ENCODE measurements at regions not wholly inside any gene's neighbourhood (a gene's known extent, or its start where the extent isn't known, plus 50 kb on each side); places are given as distances from the start of the nearest gene placed in this dataset.
"Not testable (repeated sequence)": the region's sequence is repeated elsewhere in the genome, so short reads cannot be mapped to it uniquely, and the experiment has no call there.

DNA sequence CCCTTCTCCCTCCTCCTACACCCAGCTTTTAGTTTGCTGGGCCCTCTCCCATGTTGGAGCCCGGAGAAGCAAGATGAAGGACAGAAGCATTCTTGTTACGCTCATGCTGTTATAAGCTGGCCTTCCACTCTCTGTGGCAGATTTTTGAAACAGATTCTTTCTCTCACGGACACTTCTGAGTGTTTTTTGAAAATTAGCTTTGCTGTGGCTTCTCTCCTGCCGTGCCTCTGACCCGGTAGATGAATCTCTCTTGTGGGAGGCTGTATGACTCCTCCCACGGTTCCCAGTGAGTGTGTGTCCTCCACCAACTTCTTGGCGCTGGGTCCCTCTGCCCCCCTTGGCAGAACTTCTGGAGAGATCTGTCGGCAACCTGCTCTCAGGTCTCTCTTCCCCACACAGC lies 269.3 kb upstream of the MYT1L start:
- Mint-ChIP-seq H3K27me3 (peaks cover 21% of the 10 kb centered on the region), H3K36me3 (ENCODE audit: low read depth) (no peaks in the 10 kb centered on the region), H3K4me3 (no peak overlapping the region), H3K4me1 (no peaks in the 10 kb centered on the region), H3K27ac (no peak overlapping the region), H3K9me3 (no peaks in the 10 kb centered on the region)
- ATAC-seq (replicated peaks), result no peak

DNA sequence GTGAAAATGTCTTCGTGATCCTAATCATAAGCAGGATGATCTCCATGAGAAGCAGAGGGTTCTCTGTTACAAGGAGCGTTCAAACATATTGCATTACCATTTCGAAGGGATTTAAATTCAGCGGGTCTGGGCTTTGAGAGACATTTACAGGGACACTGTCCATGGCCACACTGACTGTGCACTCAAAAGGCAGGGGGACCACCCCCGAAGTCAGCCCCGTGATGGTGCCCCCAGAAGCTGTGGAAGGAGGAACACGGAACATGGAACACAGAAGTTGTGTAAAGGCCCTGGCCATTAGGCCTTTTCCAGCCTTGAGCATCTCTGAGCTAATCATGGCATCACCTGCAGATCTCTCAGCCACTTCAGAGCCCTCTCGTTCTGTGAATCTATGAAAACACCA lies 268.4 kb upstream of the MYT1L start:
- Mint-ChIP-seq H3K9me3 (no peaks in the 10 kb centered on the region), H3K4me1 (no peaks in the 10 kb centered on the region), H3K36me3 (ENCODE audit: low read depth) (no peaks in the 10 kb centered on the region), H3K27me3 (peaks cover 22% of the 10 kb centered on the region), H3K27ac (no peak overlapping the region), H3K4me3 (no peak overlapping the region)
- ATAC-seq (replicated peaks), result no peak

DNA sequence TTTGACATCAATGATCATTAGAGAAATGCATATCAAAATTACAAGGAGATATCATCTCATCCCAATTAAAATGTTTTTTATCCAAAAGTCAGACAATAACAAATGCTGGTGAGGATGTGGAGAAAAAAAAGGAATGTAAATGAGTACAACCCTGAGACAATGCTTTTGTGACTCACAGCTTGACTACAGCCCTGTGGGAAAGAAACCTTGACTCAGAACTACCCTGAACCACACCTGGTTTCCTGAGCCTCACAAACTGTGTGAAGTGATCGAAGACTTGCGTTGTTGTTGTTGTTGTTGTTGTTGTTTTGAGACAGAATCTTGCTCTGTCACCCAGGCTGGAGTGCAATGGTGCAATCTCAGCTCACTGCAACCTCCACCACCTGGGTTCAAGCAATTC lies 266.6 kb upstream of the MYT1L start:
- Mint-ChIP-seq H3K9me3 (no peaks in the 10 kb centered on the region), H3K4me3 (no peak overlapping the region), H3K27ac (no peak overlapping the region), H3K27me3 (peaks cover 25% of the 10 kb centered on the region), H3K4me1 (no peaks in the 10 kb centered on the region), H3K36me3 (ENCODE audit: low read depth) (no peaks in the 10 kb centered on the region)
- ATAC-seq (replicated peaks), result peak; percentile 81

DNA sequence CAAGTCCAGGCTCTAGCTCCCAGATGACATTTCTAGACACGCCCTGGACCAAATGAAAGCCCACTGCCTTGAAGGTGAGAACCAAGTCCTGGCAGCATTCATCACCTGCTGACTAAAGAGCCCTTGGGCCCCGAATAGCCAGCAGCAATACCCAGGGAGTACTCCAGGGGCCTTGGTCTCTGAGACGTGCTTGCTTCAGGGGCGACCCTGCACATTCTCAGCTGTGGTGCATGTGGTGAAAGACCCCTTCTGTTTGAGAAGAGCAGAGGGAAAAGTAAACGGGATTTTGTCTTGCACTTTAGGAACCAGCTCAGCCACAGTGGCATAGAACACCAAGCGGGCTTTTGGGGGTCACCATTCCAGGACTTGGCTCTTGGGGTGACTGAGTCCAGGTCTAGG lies 260.5 kb upstream of the MYT1L start:
- Mint-ChIP-seq H3K36me3 (ENCODE audit: low read depth) (no peaks in the 10 kb centered on the region), H3K9me3 (no peaks in the 10 kb centered on the region)

DNA sequence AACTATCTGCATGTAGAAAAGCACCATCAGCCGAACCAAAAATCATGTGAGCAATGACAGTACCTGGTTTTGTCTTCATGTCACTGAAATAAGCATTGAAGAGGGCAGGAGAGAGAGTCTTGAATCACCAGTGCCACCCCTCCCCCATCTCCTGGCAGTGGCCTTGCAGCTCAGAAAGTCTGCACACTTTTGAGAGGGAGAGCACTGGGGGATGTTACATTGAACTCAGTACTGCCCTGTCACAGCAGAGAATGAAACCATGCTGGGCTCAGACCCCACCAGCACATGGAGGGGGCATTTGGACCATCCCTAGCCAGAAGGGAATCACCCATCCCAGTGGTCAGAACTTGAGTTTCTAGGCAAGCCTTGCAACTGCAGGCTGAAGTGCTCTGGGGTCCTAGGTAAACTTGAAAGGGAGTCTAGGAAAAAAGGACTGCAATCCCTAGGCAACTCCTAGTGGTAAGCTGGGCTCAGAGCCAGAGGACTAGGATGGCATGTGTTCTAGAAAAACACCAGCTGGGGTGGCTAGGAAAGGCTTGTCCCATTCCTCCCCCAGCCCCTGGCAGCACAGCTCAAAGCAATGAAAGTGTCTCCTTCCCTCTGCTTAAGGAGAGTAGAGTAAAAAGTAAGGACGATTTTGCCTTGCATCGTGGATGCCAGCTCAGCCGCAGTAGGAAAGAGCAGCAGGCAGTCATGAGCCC lies 259.9 kb upstream of the MYT1L start:
- no peak for ATAC-seq (replicated peaks)
- H3K36me3 Mint-ChIP-seq (ENCODE audit: low read depth), result no peaks in the 10 kb centered on the region
- peaks cover 25% of the 10 kb centered on the region for H3K27me3 Mint-ChIP-seq
- H3K27ac Mint-ChIP-seq, result no peak overlapping the region
- H3K4me1 Mint-ChIP-seq, result no peaks in the 10 kb centered on the region
- H3K4me3 Mint-ChIP-seq, result no peak overlapping the region
- no peaks in the 10 kb centered on the region for H3K9me3 Mint-ChIP-seq

More for the DNA sequence above, 260.5 kb upstream of the MYT1L start:
- Mint-ChIP-seq H3K4me1 (no peaks in the 10 kb centered on the region), H3K4me3 (no peak overlapping the region), H3K27ac (no peak overlapping the region), H3K27me3 (peaks cover 25% of the 10 kb centered on the region)
- no peak for ATAC-seq (replicated peaks)

DNA sequence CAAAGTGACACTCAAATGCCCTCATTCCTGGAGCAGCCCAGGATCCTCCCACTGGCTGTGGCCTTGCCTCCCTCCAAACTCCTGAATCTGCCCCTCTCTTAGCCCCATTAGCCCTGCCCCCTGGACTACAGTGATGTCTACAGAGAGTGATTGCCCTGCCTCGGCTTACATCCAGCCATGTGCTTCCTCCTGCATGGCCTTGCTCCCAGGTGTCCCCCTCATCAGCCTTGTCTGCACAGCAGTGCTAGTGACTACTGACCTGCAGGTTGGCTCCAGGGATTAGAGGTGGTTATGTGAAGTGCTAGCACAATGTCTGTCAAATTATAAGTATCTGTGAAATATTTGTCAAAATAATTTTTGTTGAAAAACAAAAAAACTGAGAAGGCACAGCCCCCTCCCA lies 259.1 kb upstream of the MYT1L start:
- Mint-ChIP-seq H3K27ac (no peak overlapping the region), H3K4me3 (no peak overlapping the region), H3K36me3 (ENCODE audit: low read depth) (no peaks in the 10 kb centered on the region), H3K27me3 (peaks cover 22% of the 10 kb centered on the region), H3K9me3 (no peaks in the 10 kb centered on the region), H3K4me1 (no peaks in the 10 kb centered on the region)
- no peak for ATAC-seq (replicated peaks)

DNA sequence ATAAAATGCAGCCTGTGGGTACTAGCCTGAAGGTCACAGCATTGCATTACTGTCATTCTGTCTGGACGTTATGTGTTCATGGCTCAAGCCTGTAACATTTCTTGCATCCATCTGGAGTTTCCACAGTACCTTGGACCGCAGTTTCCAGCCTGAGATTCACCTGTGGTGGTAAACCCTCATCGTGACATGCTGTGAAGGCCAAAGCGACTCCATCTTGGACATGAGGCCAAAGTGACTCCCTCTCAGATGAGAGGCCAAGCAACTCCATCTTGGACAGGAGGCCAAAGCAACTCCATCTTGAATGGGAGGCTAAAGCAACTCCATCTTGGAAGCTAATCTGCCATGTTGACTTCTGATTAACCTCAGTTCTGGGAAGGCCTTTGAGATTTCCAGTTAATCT lies 257.7 kb upstream of the MYT1L start:
- H3K27ac Mint-ChIP-seq, result no peak overlapping the region

DNA sequence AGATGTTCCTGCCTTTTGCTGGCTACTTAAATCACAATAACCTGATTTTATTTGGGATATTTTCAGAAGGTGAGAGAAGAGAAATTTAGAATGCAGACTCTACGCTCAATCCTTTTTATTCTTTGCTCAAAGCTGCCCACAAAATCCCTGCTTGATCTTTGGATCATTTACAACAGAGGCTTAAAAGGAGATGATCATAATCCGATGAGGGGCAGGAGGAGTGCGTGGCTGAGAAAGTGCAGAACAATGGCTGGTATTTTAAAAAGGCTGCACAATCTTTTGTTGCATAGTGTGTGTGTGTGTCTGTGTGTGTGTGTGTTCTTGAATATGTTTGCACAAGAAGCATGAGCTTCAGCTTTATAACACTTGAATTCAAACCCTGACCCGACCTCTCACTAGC lies 256.3 kb upstream of the MYT1L start:
- H3K27me3 Mint-ChIP-seq, result peaks cover 10% of the 10 kb centered on the region
- no peak overlapping the region for H3K27ac Mint-ChIP-seq
- no peaks in the 10 kb centered on the region for H3K4me1 Mint-ChIP-seq
- no peak overlapping the region for H3K4me3 Mint-ChIP-seq
- H3K9me3 Mint-ChIP-seq, result no peaks in the 10 kb centered on the region
- no peak for ATAC-seq (replicated peaks)
- no peaks in the 10 kb centered on the region for H3K36me3 Mint-ChIP-seq (ENCODE audit: low read depth)

More for the DNA sequence above, 257.7 kb upstream of the MYT1L start:
- Mint-ChIP-seq H3K27me3 (peaks cover 19% of the 10 kb centered on the region), H3K4me1 (no peaks in the 10 kb centered on the region), H3K9me3 (no peaks in the 10 kb centered on the region), H3K4me3 (no peak overlapping the region), H3K36me3 (ENCODE audit: low read depth) (no peaks in the 10 kb centered on the region)
- no peak for ATAC-seq (replicated peaks)

DNA sequence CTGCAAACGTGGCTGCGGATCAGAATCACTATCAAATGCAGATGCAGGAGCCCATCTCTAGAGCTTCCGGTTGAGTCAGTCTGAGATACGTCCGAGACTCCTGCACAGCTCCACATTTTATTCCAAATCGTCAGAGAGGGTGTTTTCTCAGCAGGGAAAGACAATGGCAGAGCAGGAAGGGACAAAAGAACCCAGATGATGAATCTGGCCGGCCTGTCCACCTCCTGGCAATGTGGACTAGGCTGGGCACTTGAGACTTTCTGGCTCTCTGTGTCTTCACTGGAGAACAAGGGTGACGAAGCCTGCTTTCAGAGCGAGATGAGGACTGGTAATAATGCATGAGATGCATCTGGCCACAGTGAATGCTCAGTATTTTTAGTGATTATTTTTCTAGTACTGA lies 255.9 kb upstream of the MYT1L start:
- H3K4me3 Mint-ChIP-seq, result no peak overlapping the region
- no peak for ATAC-seq (replicated peaks)
- H3K27ac Mint-ChIP-seq, result no peak overlapping the region
- H3K4me1 Mint-ChIP-seq, result no peaks in the 10 kb centered on the region
- H3K27me3 Mint-ChIP-seq, result peaks cover 10% of the 10 kb centered on the region
- H3K36me3 Mint-ChIP-seq (ENCODE audit: low read depth), result no peaks in the 10 kb centered on the region
- H3K9me3 Mint-ChIP-seq, result no peaks in the 10 kb centered on the region

DNA sequence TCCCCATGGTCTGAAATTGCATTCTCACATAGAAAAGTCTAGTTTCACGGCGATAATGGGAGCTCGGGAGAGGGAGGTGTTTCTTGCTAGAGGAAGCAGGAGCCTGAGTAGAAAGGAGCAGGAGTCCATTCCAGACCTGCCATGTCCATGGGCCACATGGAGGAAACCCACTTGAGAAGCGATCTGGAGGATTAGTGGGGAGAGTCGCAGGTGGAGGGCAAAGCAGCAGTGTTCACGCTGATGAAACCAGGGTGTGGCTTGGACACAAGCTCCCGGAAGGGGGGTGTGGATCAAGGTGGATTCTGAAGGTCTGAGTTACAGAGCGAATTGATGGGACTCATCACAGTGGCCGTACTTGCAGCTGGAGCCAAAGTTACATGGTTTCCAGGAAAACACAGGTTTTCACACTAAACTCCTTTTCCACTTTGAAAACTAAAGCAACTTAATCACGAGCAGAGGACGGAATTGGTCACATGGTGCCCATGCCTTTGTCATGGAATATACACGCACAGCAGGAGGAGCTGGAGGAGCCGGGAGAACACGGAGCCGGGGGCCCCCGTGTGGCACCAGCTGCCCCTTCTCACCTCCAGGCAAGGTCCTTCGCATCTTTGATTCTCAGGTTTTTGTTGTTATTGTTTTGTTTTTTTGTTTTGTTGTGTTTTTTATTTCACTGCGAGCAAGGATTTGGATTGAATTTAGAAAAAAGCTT lies 255.1 kb upstream of the MYT1L start:
- Mint-ChIP-seq H3K36me3 (ENCODE audit: low read depth) (no peaks in the 10 kb centered on the region), H3K27ac (no peak overlapping the region), H3K27me3 (peaks cover 10% of the 10 kb centered on the region), H3K4me1 (no peaks in the 10 kb centered on the region), H3K4me3 (no peak overlapping the region), H3K9me3 (no peaks in the 10 kb centered on the region)
- no peak for ATAC-seq (replicated peaks)

DNA sequence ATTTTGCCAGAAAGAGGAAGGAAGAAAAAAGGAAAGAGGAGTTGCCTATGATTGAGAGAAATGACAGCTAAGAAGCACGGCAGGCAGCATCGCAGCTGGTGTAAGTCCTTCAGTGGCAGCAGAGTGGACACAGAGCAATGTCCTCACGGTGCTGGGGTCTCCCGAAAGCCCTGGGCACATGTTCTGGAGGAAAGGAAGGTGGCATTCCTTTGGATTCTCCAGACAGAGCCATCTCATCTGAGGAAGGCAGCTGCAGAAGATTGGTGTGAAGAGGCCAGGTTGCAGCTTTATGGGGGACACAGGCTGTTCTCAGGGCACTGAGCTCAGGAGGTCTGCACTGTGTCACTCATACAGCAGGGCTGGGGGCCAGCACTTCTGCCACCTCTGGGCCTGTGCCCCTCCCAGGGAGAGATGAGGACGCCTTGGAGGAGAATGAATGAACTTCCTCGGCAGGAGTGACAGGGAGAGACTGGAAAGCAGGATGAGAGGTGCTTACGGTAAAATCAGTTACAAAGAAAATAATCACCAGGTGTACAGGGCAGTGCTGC lies 252.0 kb upstream of the MYT1L start:
- Mint-ChIP-seq H3K4me1 (no peaks in the 10 kb centered on the region), H3K27ac (no peak overlapping the region), H3K4me3 (no peak overlapping the region), H3K9me3 (no peaks in the 10 kb centered on the region), H3K36me3 (ENCODE audit: low read depth) (no peaks in the 10 kb centered on the region), H3K27me3 (no peaks in the 10 kb centered on the region)
- ATAC-seq (replicated peaks), result no peak

DNA sequence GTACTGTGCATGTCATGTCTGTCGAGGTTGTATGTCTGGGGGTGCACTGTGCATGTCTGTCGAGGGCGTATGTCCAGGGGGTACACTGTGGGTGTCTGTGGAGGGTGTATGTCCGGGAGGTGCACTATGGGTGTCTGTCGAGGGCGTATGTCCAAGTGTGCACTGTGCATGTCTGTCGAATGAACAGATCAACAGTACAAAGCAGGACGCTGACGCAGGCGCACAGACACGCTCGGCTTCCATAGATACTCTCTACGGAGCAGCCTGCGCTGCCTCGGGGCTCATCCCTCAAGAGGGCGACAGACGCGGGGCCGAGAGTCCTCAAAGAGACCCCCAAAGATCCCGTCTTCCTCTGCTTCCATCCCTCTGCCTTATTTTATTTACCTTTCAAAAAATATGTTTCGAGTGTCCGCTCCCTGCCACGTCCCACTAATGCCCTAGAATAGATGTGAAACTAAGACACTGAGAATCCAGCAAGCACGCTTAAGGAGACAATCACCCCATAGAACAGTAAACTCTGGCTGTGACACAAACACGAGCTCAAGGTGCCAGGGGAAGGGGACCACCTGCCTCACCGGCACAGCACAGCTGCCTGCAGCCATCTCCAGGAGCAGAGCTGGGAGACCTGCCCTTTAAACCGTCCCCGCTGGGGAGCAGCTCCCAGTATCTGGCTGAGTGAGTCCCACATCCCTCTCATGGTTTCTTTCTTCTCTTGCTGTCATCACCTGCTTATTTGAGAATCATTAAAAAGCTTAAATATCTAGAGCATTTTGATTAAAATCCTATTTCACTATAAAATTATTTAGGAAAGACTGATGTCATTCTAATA lies 250.5 kb upstream of the MYT1L start:
- no peak for ATAC-seq (replicated peaks)
- Mint-ChIP-seq H3K36me3 (ENCODE audit: low read depth) (no peaks in the 10 kb centered on the region), H3K27ac (no peak overlapping the region), H3K4me1 (no peaks in the 10 kb centered on the region), H3K9me3 (no peaks in the 10 kb centered on the region), H3K4me3 (no peak overlapping the region), H3K27me3 (no peaks in the 10 kb centered on the region)

DNA sequence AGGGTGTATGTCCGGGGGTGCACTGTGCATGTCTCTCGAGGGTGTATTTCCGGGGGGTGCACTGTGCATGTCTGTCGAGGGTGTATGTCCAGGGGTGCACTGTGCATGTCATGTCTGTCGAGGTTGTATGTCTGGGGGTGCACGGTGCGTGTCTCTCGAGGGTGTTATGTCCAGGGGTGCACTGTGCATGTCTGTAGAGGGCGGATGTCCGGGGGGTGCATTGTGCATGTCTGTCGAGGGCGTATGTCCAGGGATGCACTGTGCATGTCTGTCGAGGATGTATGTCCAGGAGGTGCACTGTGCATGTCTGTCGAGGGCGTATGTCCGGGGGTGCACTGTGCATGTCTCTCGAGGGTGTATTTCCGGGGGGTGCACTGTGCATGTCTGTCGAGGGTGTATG lies 249.8 kb upstream of the MYT1L start:
- not testable (repeated sequence) for H3K27me3 Mint-ChIP-seq; ATAC-seq (replicated peaks); H3K36me3 Mint-ChIP-seq (ENCODE audit: low read depth); H3K27ac Mint-ChIP-seq; H3K4me3 Mint-ChIP-seq; H3K9me3 Mint-ChIP-seq; H3K4me1 Mint-ChIP-seq

DNA sequence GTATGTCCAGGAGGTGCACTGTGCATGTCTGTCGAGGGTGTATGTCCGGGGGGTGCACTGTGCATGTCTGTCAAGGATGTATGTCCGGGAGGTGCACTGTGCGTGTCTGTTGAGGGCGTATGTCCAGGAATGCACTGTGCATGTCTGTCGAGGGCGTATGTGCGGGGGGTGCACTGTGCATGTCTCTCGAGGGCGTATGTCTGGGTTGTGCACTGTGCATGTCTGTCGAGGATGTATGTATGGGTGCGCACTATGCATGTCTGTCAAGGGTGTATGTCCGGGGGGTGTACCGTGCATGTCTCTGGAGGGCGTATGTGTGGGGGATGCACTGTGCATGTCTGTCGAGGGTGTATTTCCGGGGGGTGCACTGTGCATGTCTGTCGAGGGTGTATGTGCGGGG lies 249.3 kb upstream of the MYT1L start:
- ATAC-seq (replicated peaks), result no peak
- no peaks in the 10 kb centered on the region for H3K27me3 Mint-ChIP-seq
- no peaks in the 10 kb centered on the region for H3K4me1 Mint-ChIP-seq
- H3K9me3 Mint-ChIP-seq, result no peaks in the 10 kb centered on the region
- H3K36me3 Mint-ChIP-seq (ENCODE audit: low read depth), result no peaks in the 10 kb centered on the region
- no peak overlapping the region for H3K4me3 Mint-ChIP-seq
- no peak overlapping the region for H3K27ac Mint-ChIP-seq

DNA sequence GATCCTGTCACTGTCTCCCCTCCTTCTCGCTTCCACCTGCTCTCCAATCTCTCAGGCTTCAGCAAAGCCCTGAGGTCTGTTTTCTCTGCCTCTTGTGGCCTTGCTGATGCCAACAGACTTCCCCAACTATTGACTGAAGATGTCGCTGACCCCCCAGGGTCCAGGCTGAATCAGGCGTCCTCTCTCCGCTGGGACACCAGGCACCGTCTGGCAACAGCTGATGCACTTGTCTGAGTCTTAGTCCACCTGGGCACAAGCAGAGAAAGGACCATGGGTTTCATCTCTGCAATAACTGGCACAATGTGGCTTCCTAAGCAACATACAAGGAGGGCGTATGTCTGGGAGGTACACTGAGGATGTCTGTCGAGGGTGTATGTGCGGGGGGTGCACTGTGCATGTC lies 248.7 kb upstream of the MYT1L start:
- Mint-ChIP-seq H3K36me3 (ENCODE audit: low read depth) (no peaks in the 10 kb centered on the region), H3K4me3 (no peak overlapping the region), H3K27me3 (no peaks in the 10 kb centered on the region), H3K27ac (no peak overlapping the region), H3K9me3 (no peaks in the 10 kb centered on the region), H3K4me1 (no peaks in the 10 kb centered on the region)
- no peak for ATAC-seq (replicated peaks)

All from activated T-helper 17 cell treated with anti-CD3 and anti-CD28 coated beads, Interleukin-2, amount 50 U/mL, for 72 hours (primary cell).